H1 (cell line): ENCODE measurements at regions not wholly inside any gene's neighbourhood (a gene's known extent, or its start where the extent isn't known, plus 50 kb on each side); places are given as distances from the start of the nearest gene placed in this dataset.

Experiments
- MAX ChIP-seq: IDR thresholded peaks from 2 replicates; pipeline ENCODE4 v1.6.1; 2012; ENCODE audit warnings: inconsistent platforms

- no peak for TF ChIP-seq MAX
Measured at GRCh38 chr6:6712449-6713403, 124.2 kb downstream of the LY86 start (continued).
